Activated B cell treated with CpG ODN at 0.5 μM for 24 hours (primary cell): ENCODE measurements at regions not wholly inside any gene's neighbourhood (a gene's known extent, or its start where the extent isn't known, plus 50 kb on each side); places are given as distances from the start of the nearest gene placed in this dataset.
"Not testable (repeated sequence)": the region's sequence is repeated elsewhere in the genome, so short reads cannot be mapped to it uniquely, and the experiment has no call there.

Experiments used
- ATAC-seq: fragments of 200-7000 bp; cut with Tn5 transposase; one replicate; pipeline ENCODE4 v1.10.0; 2021; ENCODE audit warnings: low read depth, mild to moderate bottlenecking, moderate library complexity
- CTCF ChIA-PET: fragments of 350-600 bp; sonication (Branson Sonifier 250); formaldehyde crosslinking; loops from one replicate; lab custom pipeline; 2021; ENCODE audit warnings: antibody characterized with exemption; lab: Charles Lee
- POLR2A ChIA-PET: fragments of 350-600 bp; sonication (Branson Sonifier 250); formaldehyde crosslinking; loops from one replicate; lab custom pipeline; 2021; ENCODE audit warnings: antibody characterized with exemption; lab: Charles Lee
- DNase-seq: peaks from one replicate; pipeline ENCODE4 v3.0.0; 2022
- H3K27ac Mint-ChIP-seq: one replicate; pipeline ENCODE4 v1.8.0; 2020; ENCODE audit warnings: mixed read lengths
- H3K27me3 Mint-ChIP-seq: one replicate; pipeline ENCODE4 v1.8.0; 2021; ENCODE audit warnings: mixed read lengths
- H3K36me3 Mint-ChIP-seq: one replicate; pipeline ENCODE4 v1.8.0; 2021; ENCODE audit warnings: low read depth, mixed read lengths
- H3K4me1 Mint-ChIP-seq: one replicate; pipeline ENCODE4 v1.8.0; 2021; ENCODE audit warnings: mixed read lengths
- H3K4me3 Mint-ChIP-seq: one replicate; pipeline ENCODE4 v1.8.0; 2020; ENCODE audit warnings: mild to moderate bottlenecking, mixed read lengths
- H3K9me3 Mint-ChIP-seq: one replicate; pipeline ENCODE4 v1.8.0; 2020; ENCODE audit warnings: mixed read lengths
- CTCF ChIP-seq: fragments of 200-600 bp; IDR thresholded peaks from one replicate; pipeline ENCODE4 v1.8.0; 2022; ENCODE audit warnings: antibody characterized with exemption, mild to moderate bottlenecking
- intact Hi-C: fragments of 100-400 bp; cut with micrococcal nuclease; formaldehyde crosslinking; loops from one replicate; pipeline ENCODE4 v1.15.1; 2024

- Mint-ChIP-seq H3K4me1 (no peaks in the 10 kb centered on the region), H3K9me3 (peaks cover 24% of the 10 kb centered on the region), H3K27me3 (no peaks in the 10 kb centered on the region), H3K27ac (no peak overlapping the region), H3K36me3 (no peaks in the 10 kb centered on the region), H3K4me3 (no peak overlapping the region)
- ATAC-seq (no peak), DNase-seq (no peak)
- intact Hi-C loops, result no loop called here
- ChIA-PET CTCF (no interaction called here), POLR2A (no interaction called here)
- TF ChIP-seq CTCF, result no peak
Observed at GRCh38 chr6:19210849-19211590, 626.1 kb upstream of the ID4 start.

- H3K4me3 Mint-ChIP-seq, result no peak overlapping the region
- ChIA-PET CTCF (no interaction called here), POLR2A (no interaction called here)
- H3K4me1 Mint-ChIP-seq, result no peaks in the 10 kb centered on the region
- TF ChIP-seq CTCF, result no peak
- H3K9me3 Mint-ChIP-seq, result peaks cover 19% of the 10 kb centered on the region
- no peak for ATAC-seq
- H3K27me3 Mint-ChIP-seq, result no peaks in the 10 kb centered on the region
- no peak overlapping the region for H3K27ac Mint-ChIP-seq
- no peak for DNase-seq
- no peaks in the 10 kb centered on the region for H3K36me3 Mint-ChIP-seq
- intact Hi-C loops, result no loop called here
Observed at GRCh38 chr6:19214231-19214630, 622.9 kb upstream of the ID4 start.

GRCh38 chr6:19219931-19220330 is 617.2 kb upstream of the ID4 start:
- Mint-ChIP-seq H3K4me1 (no peaks in the 10 kb centered on the region), H3K4me3 (no peak overlapping the region), H3K9me3 (peaks cover 5% of the 10 kb centered on the region), H3K27ac (no peak overlapping the region), H3K36me3 (no peaks in the 10 kb centered on the region), H3K27me3 (no peaks in the 10 kb centered on the region)
- TF ChIP-seq CTCF, result no peak
- CTCF ChIA-PET, result no interaction called here
- intact Hi-C loops, result no loop called here
- POLR2A ChIA-PET, result no interaction called here
- no peak for DNase-seq
- ATAC-seq, result no peak

- TF ChIP-seq CTCF, result no peak
- H3K27ac Mint-ChIP-seq, result no peak overlapping the region
- no peaks in the 10 kb centered on the region for H3K27me3 Mint-ChIP-seq
- intact Hi-C loops, result no loop called here
- no peaks in the 10 kb centered on the region for H3K4me1 Mint-ChIP-seq
- H3K4me3 Mint-ChIP-seq, result no peak overlapping the region
- DNase-seq (no peak), ATAC-seq (no peak)
- ChIA-PET CTCF (no interaction called here), POLR2A (no interaction called here)
- peaks cover 18% of the 10 kb centered on the region for H3K9me3 Mint-ChIP-seq
- no peaks in the 10 kb centered on the region for H3K36me3 Mint-ChIP-seq
Observed at GRCh38 chr6:19231878-19232561, 605.1 kb upstream of the ID4 start.

- peaks cover 19% of the 10 kb centered on the region for H3K9me3 Mint-ChIP-seq
- H3K4me3 Mint-ChIP-seq, result no peak overlapping the region
- ChIA-PET POLR2A (no interaction called here), CTCF (no interaction called here)
- no peaks in the 10 kb centered on the region for H3K4me1 Mint-ChIP-seq
- no peaks in the 10 kb centered on the region for H3K27me3 Mint-ChIP-seq
- no peak for DNase-seq
- no peaks in the 10 kb centered on the region for H3K36me3 Mint-ChIP-seq
- intact Hi-C loops, result no loop called here
- ATAC-seq, result no peak
- no peak for TF ChIP-seq CTCF
- no peak overlapping the region for H3K27ac Mint-ChIP-seq
Observed at GRCh38 chr6:19245656-19246055, 591.5 kb upstream of the ID4 start.

- H3K4me3 Mint-ChIP-seq, intact Hi-C loops, ATAC-seq, H3K4me1 Mint-ChIP-seq, POLR2A ChIA-PET, DNase-seq, CTCF ChIA-PET, H3K27me3 Mint-ChIP-seq, H3K27ac Mint-ChIP-seq, H3K36me3 Mint-ChIP-seq: not testable (repeated sequence)
- peaks cover 13% of the 10 kb centered on the region for H3K9me3 Mint-ChIP-seq
Observed at GRCh38 chr6:19247181-19247580, 590.0 kb upstream of the ID4 start.

GRCh38 chr6:19256123-19256522 is 581.0 kb upstream of the ID4 start:
- H3K4me3 Mint-ChIP-seq, DNase-seq, ATAC-seq, intact Hi-C loops, H3K4me1 Mint-ChIP-seq, H3K27ac Mint-ChIP-seq, CTCF ChIA-PET, H3K27me3 Mint-ChIP-seq, H3K36me3 Mint-ChIP-seq, POLR2A ChIA-PET: not testable (repeated sequence)
- peaks cover 12% of the 10 kb centered on the region for H3K9me3 Mint-ChIP-seq
